DND-41 (cell line): ENCODE measurements at regions not wholly inside any gene's neighbourhood (a gene's known extent, or its start where the extent isn't known, plus 50 kb on each side); places are given as distances from the start of the nearest gene placed in this dataset.

ENCODE experiments used
- EZH2 ChIP-seq: IDR thresholded peaks from 3 replicates; pipeline ENCODE4 v1.6.1; 2012; ENCODE audit warnings: borderline replicate concordance, low read depth, mild to moderate bottlenecking, moderate library complexity, low read length, inconsistent platforms; ENCODE audit not compliant: severe bottlenecking
- TF ChIP-seq, protein P1 (sequence below): IDR thresholded peaks from 2 replicates; pipeline ENCODE4 v1.5.1; 2012; ENCODE audit warnings: borderline replicate concordance, low read length, moderate library complexity, mild to moderate bottlenecking; ENCODE audit not compliant: poor library complexity, severe bottlenecking; ENCODE audit errors: extremely low read depth

DNA sequence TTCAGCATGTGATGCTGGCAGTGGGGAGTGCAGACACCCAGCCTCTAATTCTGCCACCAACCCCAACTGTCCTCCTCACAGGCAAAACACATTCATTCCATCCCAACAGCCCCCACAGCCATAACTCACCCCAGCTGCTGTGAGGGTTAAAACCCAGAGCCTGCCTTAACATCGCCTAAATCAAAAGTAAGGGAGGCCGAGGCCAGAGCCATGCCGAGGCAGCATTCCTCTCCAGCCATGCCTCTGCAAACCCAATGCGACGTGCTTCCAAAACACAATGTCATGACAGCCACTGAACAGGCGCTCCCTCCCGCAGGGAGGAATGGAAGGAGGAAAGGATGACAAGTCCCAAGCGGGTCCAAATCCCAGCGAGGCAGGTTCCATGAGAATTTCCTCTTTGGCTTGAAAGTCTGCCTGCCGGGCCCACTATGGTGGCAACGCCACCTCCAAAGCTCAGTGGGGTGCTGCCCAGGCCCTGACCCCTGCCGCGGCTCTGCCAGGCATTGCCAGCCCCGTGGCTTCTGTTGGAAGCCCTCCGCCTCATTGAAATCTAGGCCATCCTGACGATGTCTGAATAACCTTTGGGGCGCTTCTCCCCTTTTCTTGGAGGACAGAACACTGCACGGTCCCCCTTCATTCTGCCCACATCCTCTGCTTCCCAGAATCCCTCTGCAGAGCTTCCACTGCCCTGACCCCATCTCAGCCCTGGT, 472.3 kb downstream of the BRD1 start:
- no peak for TF ChIP-seq EZH2
- TF ChIP-seq, protein P1, sequence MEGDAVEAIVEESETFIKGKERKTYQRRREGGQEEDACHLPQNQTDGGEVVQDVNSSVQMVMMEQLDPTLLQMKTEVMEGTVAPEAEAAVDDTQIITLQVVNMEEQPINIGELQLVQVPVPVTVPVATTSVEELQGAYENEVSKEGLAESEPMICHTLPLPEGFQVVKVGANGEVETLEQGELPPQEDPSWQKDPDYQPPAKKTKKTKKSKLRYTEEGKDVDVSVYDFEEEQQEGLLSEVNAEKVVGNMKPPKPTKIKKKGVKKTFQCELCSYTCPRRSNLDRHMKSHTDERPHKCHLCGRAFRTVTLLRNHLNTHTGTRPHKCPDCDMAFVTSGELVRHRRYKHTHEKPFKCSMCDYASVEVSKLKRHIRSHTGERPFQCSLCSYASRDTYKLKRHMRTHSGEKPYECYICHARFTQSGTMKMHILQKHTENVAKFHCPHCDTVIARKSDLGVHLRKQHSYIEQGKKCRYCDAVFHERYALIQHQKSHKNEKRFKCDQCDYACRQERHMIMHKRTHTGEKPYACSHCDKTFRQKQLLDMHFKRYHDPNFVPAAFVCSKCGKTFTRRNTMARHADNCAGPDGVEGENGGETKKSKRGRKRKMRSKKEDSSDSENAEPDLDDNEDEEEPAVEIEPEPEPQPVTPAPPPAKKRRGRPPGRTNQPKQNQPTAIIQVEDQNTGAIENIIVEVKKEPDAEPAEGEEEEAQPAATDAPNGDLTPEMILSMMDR, result no peak
